ENCODE measurements at regions not wholly inside any gene's neighbourhood (a gene's known extent, or its start where the extent isn't known, plus 50 kb on each side); places are given as distances from the start of the nearest gene placed in this dataset.
"Not testable (repeated sequence)": the region's sequence is repeated elsewhere in the genome, so short reads cannot be mapped to it uniquely, and the experiment has no call there.

DNA sequence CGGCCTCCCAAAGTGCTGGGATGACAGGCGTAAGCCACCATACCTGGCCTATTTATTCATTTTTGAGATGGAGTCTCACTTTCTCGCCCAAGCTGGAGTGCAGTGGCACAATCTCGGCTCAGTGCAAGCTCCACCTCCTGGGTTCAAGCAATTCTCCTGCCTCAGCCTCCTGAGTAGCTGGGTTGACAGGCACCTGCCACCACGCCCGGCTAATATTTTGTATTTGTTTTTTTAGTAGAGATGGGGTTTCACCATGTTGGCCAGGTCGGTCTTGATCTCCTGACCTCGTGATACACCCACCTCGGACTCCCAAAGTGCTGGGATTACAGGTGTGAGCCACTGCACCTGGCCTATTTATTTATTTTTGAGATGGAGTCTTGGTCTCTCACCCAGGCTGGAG is 141.6 kb upstream of the TPTE start:
- TF ChIP-seq EZH2 (IDR thresholded peaks at IDR 0.05; ENCODE audit: insufficient read depth, poor library complexity, severe bottlenecking); EZH2phosphoT487 (IDR thresholded peaks at IDR 0.05; ENCODE audit: insufficient read depth, low read depth): not testable (repeated sequence)
